HG02623 (cell line): ENCODE measurements at regions not wholly inside any gene's neighbourhood (a gene's known extent, or its start where the extent isn't known, plus 50 kb on each side); places are given as distances from the start of the nearest gene placed in this dataset.

Experiments used
- ATAC-seq: cut with Tn5 transposase; IDR thresholded peaks from one replicate; pipeline ENCODE4 v1.9.1; 2021; ENCODE audit warnings: moderate library complexity; ENCODE audit not compliant: unreplicated experiment

- ATAC-seq: no peak
These were observed 87.9 kb downstream of the RHOU start for GRCh38 chr1:228823200-228823599.

GRCh38 chr1:228824366-228824765 is 89.1 kb downstream of the RHOU start:
- no peak for ATAC-seq

- ATAC-seq: no peak
These were observed 89.8 kb downstream of the RHOU start for GRCh38 chr1:228825041-228825440.

GRCh38 chr1:228825840-228826484 is 90.7 kb downstream of the RHOU start:
- ATAC-seq: peak; percentile 56

- ATAC-seq: no peak
These were observed 91.7 kb downstream of the RHOU start for GRCh38 chr1:228827019-228827418.

GRCh38 chr1:228828151-228828550 is 92.9 kb downstream of the RHOU start:
- no peak for ATAC-seq

GRCh38 chr1:228830185-228830953 is 95.1 kb downstream of the RHOU start:
- no peak for ATAC-seq

- peak; percentile 81 for ATAC-seq
These were observed 95.7 kb downstream of the RHOU start for GRCh38 chr1:228830954-228831481.

- ATAC-seq: no peak
These were observed 98.8 kb downstream of the RHOU start for GRCh38 chr1:228833911-228834688.

GRCh38 chr1:228835456-228835855 is 100.2 kb downstream of the RHOU start:
- ATAC-seq: no peak

- ATAC-seq: no peak
These were observed 100.6 kb downstream of the RHOU start for GRCh38 chr1:228835911-228836310.

- no peak for ATAC-seq
These were observed 101.1 kb downstream of the RHOU start for GRCh38 chr1:228836427-228836826.

- no peak for ATAC-seq
These were observed 101.8 kb downstream of the RHOU start for GRCh38 chr1:228837032-228837431.

GRCh38 chr1:228837817-228838716 is 102.8 kb downstream of the RHOU start:
- peak; percentile 41 for ATAC-seq

GRCh38 chr1:228838717-228839500 is 103.6 kb downstream of the RHOU start:
- no peak for ATAC-seq

GRCh38 chr1:228839656-228840055 is 104.4 kb downstream of the RHOU start:
- no peak for ATAC-seq

GRCh38 chr1:228841632-228842031 is 106.4 kb downstream of the RHOU start:
- no peak for ATAC-seq

- no peak for ATAC-seq
These were observed 107.0 kb downstream of the RHOU start for GRCh38 chr1:228842094-228842775.

GRCh38 chr1:228845101-228845500 is 109.8 kb downstream of the RHOU start:
- no peak for ATAC-seq
